HS-27A (cell line): ENCODE measurements at regions not wholly inside any gene's neighbourhood (a gene's known extent, or its start where the extent isn't known, plus 50 kb on each side); places are given as distances from the start of the nearest gene placed in this dataset.
A peak's percentile ranks its signal among the peaks of the same experiment; 100 is the strongest.

Experiments used
- DNase-seq: peaks from one replicate; pipeline ENCODE4 v3.0.0-alpha.2; 2012; ENCODE audit warnings: low read depth, missing footprints

DNA sequence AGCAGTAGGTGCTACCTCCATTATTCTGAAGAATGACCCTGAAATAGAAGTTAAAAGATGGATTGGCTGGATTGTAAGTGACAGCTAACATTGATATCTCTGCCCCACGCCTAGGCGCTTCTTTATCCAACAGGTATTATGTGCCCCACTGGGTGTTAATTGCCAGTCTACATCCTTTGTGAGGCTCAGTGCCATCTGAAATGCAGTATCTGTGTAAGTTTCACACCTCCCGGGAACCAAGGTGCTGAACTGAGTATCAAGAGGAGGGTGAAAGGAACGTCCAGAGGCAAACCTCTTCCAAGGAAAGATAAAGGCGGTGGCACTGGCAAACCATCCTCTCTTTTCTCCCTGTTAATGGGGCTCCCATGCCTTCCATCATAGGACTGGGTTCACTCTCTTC, 181.1 kb upstream of the UBL3 start:
- no peak for DNase-seq

DNA sequence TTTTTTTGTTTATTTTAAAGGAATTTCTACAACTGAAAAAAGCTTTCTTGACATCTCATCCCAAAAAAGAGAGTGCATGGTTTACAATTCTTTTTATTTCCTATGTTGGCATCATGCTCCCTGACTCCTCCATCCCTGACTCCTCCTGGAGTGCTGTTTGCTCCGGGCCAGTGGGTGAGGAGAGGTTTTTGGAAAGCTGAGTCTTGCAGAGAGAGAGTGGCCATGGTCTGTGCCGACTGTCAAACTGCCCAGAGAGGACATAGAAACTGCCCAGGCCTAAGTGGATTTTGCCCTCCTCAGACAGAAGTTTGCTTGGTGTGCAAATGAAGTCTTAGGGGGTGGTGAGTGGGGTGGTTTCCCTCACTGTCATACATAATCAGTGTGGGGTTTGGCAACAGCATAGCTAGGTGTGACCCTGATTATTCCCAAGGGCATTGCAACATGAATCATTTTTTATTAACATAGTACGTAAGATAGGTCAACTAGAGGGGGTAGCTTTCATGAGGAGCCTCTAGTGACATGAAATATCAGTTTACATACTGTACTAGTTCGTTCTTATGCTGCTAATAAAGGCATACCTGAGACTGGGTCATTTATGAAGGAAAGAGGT, 179.8 kb upstream of the UBL3 start:
- no peak for DNase-seq

DNA sequence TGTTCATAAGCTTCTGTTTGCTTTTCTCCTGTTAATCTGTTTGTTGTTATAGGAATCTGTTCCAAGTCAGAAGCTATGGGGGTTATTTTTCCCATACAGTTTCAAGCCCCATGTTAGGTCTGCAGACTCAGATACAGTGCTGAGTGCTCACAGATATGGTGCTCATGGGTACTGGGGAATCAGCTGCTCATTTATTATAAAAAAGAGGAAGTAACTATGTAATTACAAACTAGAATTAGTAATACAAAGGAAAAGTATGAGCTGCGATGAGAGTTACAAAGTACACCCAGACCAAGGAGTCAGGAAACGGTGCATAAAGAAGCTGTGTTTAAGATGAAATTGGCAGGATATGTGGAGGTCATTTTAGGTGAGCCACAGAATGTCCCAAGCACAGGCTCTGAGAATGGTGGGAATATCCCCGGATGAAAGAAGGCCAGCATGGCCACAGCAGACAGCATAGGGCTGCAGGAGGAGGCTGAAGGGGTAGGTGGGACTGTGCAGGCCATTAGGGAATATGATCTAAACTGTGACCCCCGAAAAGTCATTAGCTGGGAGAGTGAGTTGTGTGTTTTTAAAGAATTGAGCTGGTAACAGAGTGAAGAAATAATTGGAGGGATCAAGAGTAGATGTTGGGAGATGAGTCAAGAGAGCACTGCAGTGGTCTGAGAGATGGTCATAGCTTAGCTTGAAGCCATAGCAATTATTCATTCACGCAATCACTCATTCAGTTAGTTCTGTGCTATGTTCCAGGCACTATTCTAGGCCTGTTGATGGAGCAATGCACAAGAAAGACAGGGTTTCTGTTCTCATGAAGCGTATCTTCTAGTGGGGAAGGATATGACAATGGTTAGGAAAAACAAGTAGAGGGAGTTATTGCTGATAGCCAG, 177.4 kb upstream of the UBL3 start:
- DNase-seq: no peak

DNA sequence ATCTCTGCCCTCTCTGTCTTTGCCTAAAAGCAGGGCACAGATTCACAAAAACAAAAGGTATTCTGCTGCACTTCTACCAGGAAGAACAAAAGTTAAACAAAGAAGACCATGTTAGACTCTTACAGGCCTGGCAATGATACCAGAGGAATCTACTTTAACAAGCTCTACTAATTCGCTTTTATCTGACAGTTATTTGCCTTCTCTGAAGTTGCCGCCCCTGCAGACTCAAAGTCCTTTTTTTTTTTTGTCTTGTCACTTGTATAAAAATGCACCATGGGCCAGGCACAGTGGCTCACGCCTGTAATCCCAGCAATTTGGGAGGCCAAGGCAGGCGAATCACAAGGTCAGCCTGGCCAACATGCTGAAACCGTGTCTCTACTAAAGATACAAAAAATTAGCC, 176.5 kb upstream of the UBL3 start:
- DNase-seq: no peak

DNA sequence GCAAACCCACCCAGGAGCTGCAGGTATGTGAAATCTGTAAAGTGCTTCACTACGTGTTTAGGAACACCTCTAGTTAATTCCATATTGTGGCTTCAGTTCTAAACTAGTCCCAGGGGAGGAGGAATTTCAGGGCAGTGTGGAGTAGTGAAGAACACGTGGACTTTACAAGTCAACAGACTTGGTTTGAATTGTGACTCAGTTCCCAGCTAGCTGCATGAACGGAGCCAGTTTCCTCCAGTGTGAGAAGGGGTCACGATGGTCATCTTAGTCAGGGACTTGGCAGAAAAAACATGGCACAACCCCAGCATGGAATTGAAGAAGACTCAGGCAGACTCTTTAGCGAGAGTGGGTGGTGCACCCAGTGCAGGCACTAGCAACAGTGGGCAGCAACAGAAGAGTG, 175.7 kb upstream of the UBL3 start:
- peak; percentile 22 for DNase-seq

DNA sequence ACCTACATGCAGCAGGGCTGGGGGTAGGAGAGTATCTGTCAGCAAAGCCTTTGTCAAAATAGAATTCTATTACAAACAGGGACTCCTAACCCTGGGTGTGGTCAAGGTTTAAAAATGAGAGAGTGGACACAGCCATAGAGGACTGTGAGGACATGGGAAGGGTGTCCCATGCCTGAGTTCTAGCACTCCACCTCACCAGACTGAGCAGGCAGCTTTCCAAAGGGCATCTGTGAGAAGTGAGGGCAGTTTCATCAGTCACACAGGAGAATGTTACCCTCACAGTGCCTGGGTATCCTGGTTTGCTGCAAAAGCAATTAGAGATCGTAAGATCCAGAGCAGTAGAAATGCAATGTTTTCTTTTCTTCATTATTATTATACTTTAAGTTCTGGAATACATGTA, 174.9 kb upstream of the UBL3 start:
- DNase-seq: no peak

DNA sequence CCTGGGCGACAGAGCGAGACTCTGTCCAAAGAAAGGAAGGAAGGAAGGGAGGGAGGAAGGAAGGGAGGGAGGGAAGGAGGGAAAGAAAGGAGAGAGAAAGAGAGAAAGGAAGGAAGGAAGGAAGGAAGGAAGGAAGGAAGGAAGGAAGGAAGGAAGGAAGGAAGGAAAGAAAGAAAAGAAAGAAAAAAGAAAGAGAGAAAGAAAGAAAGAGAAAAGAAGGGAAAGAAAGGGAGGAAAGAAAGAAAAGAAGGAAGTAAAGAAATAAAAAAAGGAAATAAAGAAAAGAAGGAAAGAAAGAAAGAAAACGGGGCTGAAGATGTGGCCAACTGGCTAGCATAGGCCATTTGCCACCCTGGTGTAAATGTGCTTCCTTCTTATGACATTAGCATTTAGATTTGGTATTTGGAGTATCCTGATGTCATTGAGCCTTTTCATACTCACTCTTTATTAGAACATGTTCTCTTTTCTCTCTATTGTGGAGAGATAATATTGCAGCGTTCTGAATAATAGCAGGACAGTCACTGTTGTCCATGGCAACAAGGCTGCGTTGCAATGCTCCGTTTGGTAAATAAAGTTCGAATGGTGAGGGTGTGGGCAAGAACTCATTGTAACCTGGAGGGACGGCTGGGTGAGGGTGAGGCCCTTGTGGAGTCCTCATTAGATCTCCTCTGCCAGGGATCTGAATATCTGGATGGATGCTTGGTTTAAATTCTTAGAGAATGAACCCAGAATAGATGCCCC, 173.9 kb upstream of the UBL3 start:
- DNase-seq: no peak

DNA sequence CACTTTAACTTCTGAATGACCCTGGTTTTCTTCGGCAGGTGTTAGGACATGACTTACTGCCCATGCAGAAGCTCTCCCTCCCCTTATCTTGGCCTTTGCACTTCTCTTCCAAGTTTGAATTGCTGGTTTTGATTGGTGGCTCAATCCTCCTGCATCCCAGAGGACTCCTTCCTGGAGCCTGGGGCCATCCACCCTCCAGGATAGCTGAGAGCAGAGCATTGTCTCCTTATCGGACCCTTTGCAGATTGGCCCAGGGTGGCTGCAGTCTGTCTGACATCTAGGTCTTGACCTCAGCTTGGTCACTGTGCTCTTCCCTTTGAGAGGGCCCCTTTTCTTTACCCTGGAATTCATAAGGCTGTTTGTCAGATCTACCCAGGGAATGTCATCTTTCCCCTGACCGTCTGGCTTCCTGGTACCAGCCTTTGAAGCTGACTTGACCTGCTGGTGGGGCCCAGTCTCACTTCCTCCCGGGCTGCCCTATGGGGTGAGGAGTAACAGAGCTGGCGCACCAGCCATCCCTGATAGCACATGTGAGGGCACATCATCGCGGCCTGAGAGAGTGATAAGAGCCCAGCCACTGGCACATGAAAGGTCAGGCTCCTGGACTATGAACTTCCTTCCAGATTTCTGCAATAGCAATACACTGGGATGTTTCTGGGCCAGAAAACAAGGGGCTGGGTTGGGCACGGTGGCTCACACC, 172.9 kb upstream of the UBL3 start:
- no peak for DNase-seq

DNA sequence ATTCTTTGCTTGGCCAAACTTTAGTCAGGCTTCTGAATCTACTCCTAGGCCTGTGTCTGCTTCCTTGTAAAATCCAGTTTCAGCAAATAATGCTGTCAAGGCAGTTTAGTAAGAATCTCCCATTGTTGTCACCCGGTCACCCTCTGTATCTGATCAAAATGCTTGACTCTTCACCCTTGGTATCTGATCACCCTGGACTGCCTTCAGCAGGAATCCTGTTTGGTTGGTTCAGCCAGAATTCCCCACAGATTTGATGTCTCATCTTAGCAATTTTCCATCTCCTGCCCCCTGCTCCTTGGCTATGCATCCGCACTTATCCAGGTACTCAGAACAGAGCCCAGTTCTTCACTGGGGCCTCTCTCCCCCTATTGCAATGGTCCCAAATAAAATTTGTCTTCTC, 172.4 kb upstream of the UBL3 start:
- no peak for DNase-seq

DNA sequence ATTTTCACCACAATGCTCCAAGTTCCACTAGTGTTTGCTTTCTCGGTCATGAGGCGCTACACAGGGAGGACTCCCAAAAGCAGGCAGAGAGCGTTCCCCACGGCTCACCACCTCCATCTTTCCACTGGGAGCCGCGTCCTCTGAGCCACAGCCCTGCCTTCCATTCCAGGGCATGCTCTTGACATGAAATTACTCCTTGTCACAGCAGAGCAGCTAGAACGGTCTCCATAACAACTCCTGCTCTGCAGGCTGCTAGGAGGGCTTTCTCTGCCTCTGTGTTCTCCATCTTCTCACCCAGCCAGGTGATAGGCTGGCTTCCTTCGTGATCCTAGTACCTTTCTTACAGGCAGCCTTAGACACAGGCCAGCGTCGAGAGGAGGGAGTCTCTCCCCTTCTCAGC, 171.8 kb upstream of the UBL3 start:
- DNase-seq: no peak

DNA sequence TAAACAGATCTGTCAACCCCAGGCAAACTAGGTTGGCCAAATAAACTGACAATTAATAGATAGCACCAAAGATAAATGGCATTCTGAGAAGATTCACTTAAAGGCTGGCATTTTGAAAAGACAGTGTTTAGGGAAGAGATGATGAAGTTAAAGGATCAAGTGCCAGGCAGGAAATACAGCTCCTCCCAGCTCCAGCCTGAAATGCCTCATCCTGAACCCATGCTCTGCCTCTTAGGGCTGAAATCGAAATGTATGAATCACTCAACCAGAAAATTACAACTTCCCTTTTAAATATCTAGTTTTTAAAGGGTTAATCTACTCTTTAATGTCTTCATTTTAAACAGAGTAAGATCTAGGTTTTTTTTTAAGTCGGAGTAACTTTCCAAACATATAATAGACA, 171.2 kb upstream of the UBL3 start:
- DNase-seq: no peak

DNA sequence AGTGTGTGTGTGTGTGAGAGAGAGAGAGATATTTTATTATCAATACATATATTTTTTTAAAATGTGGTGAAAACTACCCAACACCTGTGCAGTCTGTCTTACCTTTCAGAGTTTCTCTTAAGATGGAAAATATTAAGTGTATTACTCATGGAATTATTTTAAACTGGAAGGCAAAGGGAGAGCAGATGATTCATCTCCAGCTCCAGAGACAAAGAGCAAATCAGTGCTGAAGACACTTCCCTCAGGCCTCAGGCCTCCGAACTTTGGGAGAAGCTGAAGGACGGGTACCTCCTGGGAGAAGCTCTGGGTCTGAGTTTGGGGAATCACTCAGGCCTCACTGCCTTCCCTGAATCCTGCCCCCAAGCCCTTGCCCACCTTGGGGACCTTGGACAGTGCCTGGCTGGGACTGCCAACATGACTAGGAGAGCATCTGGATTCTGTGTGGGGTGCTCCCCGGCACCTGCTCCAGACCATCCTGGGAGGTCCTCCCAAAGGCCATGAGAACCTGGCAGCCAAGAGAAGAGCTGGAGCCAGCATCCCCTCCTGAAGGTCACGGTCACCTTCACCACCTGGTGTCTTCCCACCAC, 170.4 kb upstream of the UBL3 start:
- DNase-seq: no peak

DNA sequence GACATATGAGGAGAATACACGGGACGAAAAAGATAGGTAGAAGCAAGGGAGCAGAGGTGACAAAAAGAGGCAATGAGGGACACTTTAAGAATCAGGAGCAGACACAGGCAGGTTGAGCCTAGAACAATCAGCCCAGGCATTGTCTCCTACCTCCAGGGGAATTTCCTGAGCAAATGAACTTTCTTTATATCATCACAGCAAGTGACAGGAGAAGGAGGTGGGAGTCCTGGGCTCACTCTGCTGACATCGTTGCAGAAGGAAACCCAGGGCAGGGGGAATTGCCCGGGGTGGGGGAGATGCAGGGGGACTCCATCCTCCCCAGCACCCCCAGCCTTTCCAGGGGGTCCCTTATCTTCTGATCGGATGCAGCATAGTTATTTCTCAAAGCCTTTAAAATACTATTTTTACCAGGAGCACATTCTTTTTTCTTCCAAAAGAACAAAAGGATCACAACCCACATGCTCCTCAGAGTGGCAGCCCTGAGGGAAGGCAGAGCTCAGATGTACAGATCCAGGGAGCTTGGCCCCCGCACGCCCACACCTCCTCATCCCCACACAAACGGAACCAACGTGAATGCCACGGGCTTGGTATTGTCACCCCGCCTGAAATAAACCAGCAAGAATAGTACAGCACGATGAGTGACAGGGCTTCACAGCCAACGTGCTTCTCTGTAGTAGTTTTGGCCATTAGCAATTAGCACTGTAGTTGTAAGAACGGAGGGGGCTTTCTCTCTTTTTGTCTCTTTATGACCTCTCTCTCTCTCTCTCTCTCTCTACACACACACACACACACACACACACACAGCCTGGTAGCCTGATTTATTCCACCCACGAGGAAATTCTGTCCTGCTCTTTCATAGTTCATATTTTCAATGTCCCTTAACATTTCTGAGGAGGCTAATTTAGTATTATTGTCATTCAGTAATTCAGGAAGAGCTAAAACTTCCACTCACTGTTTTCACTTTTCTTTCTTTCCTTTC, 169.5 kb upstream of the UBL3 start:
- DNase-seq: no peak

DNA sequence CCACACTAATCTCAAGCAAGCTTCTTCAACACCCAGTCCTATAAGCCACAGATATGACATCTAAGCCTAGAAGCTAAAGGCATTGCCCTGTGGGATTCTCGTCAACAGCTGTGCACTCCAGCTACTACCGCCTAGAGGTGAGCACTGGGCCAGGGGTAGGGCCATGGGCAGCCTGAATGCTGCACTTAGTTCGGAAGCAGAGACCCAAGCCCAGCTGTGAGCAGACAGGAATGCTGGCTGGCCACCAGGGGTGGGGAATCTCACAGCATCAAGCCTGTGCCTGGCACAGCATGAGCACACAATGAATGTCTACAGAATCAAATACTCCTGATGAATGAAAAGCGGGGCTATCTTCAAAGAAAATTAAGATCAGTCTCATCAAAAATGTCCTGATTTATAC, 167.5 kb upstream of the UBL3 start:
- no peak for DNase-seq

DNA sequence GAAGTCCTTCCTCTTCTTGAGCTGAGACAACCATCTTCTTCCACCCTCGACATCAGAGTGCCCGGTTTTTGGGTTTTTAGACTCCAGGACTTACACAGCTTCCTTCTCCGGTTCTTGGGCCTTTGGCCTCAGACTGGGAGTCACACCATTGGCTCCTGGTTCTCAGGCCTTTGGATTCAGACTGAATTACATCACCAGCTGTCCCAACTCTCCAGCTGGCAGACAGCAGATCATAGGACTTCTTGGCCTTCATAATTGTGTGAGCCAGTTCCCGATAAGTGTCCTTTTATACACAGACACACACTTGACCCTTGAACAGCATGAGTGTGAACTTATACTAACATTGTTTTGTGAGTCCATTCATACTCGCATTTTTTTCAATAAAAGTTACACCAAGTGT, 166.0 kb upstream of the UBL3 start:
- DNase-seq: no peak

DNA sequence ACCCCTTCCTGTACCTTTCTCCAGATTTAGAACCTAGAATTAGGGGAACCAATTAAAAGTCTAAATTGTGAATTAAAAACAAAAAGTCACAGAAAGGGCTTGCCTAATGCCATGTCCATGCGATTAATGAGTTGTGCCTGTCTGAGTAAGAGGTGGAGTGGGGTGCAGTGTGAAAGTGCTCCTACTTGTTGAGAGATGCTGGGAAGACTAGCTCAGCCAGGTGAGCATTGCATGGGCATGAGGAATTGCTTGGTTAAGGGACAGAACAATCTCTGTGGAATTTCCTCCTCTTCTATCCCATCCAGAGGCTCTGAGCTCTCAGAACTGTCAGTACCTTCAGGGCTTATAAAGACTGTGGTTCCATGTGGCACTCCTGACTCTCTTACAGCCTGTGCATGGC, 159.0 kb upstream of the UBL3 start:
- DNase-seq: no peak

DNA sequence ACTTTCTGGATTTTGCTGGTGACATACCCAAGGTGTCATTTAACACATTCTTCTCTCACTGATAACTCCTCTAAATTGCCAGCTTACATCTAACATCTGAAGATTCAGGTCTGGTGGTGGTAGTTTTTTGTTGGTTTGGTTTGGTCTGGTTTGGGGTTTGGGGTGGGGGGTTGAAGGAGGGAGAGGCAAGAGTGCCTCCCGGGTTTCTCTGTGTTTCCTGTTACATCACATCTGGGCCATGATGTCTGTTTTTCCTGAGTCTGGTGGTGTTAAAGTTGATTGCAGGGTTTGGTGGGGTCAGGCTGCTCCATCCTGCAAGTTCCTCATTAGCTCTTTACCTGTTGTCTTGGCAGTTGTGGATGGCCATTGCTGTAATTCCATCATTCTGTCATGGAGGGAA, 155.8 kb upstream of the UBL3 start:
- DNase-seq: no peak

DNA sequence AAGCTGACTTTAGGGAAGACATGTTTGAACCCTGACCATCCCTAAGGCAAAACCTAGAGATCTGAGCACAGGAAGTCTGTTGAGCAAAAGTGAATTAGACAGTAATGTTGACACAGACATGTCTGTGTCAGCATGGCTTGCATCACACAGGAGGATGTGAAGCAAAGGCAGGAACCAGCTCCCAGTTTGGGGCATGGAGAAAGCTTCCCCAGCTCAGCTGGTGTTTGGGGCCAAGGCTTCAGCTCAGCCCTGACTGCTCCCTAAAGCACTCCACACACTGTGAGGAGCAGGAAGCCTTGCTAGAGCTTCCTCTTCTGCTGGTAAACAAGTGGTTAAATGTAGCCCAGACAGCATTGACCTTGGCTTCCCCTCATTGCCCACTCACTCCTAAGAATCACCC, 153.8 kb upstream of the UBL3 start:
- no peak for DNase-seq

DNA sequence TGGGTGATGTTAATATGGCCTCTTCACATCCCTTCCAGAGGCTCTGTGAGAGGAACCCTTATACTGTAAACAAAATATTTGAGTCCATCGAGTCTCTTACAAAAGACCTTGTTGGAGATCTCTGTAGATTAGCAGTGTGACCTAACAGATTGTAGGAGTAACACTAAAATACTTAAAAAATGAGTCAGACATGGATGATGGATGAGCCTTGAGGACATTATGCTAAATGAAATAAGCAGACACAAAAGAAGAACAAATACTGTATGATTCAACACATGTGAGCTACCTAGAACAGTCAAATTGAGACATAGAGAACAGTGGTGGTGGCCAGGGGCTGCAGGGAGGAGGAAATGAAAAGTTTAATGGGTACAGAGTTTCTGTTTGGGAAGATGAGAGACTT, 152.2 kb upstream of the UBL3 start:
- DNase-seq: peak; percentile 12

DNA sequence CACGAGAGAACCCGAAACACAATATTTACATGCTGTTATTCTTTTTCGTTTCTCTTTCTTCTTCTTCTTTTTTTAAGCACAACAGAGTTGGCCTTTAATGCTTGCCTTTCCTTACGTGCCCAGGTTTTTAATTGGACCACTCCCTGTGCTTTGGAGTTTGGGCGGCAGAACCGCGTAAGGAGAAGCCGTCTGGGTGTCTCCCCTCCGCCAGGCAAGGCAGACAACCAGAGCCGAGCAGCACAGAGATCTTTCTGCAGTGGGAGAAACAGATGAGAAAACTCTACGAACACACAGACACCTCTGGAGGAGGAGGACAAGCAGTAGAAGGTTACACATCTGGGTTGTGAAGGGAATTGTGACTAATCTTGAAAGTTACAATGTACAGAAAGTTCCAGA, 150.0 kb upstream of the UBL3 start:
- DNase-seq: no peak
